ENCODE measurements at regions not wholly inside any gene's neighbourhood (a gene's known extent, or its start where the extent isn't known, plus 50 kb on each side); places are given as distances from the start of the nearest gene placed in this dataset.

DNA sequence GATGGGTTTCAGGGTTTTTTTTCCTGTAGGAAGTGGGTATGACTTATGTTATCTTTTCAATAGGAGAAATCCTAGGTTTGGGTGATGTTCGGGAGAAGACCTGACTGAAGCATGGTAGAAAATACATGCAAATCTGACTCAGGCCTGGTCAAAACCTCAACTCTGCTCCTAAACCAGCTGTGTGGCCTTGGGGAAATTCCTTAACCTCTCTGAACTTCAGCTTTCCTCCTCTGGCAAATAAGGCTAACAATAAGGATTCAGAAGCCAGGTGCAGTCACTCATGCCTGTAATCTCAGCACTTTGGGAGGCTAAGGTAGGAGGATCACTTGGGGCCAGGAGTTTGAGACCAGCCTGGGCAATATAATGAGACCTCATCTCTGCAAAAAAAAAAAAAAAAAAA is 148.5 kb downstream of the PHETA1 start:
- TF ChIP-seq, protein P1, sequence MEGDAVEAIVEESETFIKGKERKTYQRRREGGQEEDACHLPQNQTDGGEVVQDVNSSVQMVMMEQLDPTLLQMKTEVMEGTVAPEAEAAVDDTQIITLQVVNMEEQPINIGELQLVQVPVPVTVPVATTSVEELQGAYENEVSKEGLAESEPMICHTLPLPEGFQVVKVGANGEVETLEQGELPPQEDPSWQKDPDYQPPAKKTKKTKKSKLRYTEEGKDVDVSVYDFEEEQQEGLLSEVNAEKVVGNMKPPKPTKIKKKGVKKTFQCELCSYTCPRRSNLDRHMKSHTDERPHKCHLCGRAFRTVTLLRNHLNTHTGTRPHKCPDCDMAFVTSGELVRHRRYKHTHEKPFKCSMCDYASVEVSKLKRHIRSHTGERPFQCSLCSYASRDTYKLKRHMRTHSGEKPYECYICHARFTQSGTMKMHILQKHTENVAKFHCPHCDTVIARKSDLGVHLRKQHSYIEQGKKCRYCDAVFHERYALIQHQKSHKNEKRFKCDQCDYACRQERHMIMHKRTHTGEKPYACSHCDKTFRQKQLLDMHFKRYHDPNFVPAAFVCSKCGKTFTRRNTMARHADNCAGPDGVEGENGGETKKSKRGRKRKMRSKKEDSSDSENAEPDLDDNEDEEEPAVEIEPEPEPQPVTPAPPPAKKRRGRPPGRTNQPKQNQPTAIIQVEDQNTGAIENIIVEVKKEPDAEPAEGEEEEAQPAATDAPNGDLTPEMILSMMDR (IDR thresholded peaks at IDR 0.05): no peak
- no peak for TF ChIP-seq POLR2A (IDR thresholded peaks at IDR 0.05)

Measured in ovary (tissue), 3 donors.